Activated T-cell treated with anti-CD3 and anti-CD28 coated beads for 1 hour (primary cell): ENCODE measurements at regions not wholly inside any gene's neighbourhood (a gene's known extent, or its start where the extent isn't known, plus 50 kb on each side); places are given as distances from the start of the nearest gene placed in this dataset.
"Not testable (repeated sequence)": the region's sequence is repeated elsewhere in the genome, so short reads cannot be mapped to it uniquely, and the experiment has no call there.

Source experiments
- DNase-seq: peaks from one replicate; pipeline ENCODE4 v3.0.0-alpha.2; 2020; ENCODE audit warnings: low read depth

DNA sequence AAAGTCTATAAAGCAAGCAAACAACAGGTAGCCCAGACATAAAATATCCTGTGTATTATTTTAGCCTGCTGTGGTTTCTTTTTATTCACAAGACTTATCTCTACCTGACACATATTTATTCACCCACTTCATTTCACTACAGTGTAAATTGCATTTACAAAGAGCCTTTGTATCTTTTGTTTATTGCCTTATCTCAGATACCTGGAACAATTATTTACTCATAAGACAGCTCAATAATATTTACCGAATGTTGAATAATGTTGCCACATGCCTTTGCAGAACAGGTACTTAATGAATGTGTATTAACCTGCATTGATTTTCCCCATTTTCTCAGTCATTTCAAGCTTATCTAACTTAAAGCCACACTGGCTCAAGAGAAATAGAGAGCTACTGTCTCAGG is 603.6 kb downstream of the FBXO15 start:
- DNase-seq = no peak

DNA sequence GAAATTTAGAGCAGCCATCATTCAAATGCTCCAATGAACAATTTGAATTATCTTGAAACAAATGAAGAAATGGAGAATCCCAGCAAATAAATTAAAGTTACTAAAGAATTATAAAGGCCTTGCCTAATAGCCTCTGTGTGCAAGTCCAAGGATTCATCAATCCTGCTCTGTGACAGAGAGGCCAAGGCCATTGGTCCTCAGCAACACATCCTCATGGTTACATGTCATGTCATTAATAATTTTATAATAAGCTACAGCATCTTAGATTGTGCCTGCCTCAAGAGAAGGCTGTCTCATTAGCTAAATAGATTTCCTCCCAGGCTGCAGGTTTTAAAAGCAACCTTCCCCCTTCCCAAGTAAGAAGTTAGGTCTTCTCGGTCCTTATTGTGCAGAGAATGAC is 611.6 kb downstream of the FBXO15 start:
- no peak for DNase-seq

DNA sequence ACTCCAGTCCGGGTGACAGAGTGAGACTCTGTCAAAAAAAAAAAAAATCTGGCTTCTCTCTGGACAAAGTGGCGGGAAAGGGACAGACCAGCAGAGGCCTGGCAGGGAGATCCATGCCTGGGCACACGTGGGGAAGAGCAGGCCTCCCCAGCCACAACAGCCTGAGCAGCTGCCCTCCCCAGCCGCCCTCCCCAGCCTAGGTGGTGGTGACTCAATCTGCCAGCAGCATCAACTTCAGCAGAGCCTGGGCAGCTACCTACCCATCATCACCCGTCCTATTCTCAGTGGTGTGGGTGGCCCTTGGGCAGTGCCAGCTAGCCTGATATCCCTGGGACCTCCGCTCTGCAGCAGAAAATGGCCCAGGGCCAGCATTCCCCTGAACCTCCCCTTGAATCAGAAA is 612.4 kb downstream of the FBXO15 start:
- DNase-seq = no peak

DNA sequence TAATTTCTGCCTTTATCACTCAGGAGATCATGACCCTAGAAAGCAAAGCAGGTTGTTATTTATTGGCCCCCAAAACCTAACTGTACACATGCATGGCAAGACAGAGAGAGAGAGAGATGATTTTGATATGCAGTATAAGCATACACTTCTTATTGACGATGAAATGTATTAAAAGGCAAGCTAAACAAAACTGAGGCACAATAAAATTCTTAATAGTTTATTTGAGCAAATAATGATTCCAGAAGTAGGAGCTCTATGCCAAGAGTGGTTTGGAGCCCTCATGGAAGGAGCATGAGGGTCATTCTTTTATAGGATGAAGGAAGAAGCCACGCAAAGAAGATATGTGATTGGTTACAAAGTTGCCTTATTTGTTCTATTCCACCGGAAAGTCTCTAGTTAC is 616.0 kb downstream of the FBXO15 start:
- DNase-seq = no peak

DNA sequence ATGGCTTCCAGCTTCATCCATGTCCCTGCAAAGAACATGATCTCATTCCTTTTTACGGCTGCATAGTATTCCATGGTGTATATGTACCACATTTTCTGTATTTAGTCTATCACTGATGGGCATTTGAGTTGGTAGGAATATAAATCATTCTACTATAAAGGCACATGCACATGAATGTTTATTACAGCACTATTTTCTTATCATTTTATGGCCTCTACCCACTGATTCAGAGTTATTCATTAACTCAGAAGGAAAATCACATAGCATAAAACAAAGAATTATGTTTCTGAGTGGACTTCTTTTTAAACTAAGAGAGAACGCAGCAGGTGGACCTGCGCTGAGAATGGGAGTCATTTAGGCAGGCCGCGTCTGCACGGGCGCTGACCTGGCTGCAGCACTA is 619.6 kb downstream of the FBXO15 start:
- no peak for DNase-seq

DNA sequence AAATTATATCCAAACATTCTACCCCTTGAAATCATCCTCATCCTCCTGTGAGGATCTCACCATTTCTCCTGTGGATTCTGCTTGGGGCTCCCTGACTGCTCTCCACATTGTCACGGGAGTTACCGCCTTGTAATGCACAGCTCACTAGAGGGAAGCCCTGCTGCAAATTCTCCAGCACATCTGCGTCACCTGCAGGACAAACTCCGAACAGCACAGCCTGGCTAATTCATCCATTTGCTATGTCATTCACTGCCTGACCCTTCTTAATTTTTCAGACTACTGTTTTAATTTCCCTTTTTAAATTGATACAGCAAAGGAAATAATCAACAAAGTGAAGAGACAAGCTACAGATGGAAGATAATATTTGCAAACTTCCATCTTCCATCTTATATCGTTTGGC is 627.4 kb downstream of the FBXO15 start:
- DNase-seq = no peak

DNA sequence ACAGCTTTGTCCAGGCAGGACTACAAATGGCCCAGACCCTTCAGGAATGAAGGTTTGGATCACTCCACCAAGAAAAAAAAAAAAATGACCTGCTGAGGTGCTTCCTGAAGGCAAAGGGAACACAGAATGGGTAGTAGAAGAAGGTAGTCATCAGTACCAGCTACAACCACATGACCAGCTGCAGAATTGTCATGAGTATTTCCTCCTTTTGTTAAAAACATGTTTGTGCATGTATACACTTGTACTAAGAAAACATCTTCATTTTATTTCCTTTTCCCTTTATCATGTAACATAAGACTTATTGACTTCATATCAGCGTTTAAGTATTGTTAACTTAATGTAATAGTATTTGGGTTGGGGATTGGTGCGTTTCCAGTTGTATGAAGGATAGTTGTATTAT is 631.6 kb downstream of the FBXO15 start:
- DNase-seq = not testable (repeated sequence)

DNA sequence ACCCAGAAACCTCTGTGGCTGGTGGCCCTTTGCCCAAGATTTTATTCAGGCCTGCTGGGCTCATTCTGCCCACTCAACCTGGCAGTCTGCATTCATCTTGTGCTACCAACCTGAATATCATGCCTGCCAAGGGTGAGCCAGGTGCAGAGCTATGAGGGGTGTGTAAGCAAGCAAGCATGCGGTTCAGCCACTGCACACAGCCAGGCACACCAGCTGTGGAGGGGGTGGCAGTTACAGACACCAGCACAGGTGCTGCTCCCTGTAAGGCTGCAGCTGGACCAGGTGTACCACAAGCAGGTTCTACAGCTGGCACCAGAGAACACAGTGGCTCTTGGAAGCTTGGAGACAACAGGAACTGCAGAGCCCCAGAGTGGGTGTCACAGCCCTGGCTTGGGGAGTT is 633.2 kb downstream of the FBXO15 start:
- no peak for DNase-seq

DNA sequence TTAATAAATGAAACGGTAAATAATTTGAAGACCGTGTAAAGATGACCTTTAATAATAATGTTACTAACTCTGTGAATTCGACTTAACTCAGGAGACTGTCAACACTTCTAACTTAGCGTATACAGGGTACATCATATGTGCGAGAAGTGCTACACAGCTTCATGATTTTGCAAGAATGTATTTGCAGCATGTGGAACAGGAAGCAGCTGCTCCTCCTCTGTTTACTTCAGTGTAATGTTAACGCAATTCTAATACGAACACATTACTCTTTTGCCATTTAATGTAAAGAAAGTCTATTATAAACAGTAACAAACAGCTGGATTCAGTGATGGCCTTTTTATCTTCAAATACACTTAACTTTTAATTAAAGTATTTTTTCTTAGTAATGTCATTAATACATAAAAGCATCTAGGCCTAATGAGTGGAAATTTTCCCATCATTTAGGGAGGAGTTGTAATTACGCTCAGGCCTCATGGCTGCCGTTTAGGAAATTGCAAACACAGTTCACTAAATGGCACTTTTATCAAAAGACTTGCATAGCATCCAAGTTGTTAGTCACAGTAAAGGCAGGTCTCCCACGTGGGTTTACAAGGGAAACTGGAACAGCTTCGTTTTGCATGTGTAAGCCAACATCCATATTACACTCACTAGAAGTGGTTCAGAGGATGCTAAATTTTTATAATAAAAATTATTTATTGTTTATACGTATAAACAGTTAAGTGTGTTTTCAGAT is 635.7 kb downstream of the FBXO15 start:
- DNase-seq = no peak

DNA sequence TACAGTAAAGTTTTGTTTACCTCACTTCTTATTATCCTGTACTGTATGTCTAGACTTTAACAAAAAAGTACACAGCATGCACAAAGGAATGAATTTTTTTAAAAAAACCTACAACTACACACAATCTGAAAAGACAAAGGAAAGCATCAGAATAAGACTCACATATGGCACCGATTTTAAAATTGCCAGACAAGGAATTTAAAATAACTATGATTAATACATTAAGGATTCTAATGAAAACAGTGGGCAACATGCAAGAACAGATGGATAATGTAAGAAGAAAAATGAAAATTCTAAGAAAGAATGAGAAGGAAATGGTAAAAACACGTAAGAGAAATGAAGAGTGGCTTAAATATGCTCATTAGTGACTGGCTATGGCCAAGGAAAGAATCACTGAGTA is 638.2 kb downstream of the FBXO15 start:
- no peak for DNase-seq

DNA sequence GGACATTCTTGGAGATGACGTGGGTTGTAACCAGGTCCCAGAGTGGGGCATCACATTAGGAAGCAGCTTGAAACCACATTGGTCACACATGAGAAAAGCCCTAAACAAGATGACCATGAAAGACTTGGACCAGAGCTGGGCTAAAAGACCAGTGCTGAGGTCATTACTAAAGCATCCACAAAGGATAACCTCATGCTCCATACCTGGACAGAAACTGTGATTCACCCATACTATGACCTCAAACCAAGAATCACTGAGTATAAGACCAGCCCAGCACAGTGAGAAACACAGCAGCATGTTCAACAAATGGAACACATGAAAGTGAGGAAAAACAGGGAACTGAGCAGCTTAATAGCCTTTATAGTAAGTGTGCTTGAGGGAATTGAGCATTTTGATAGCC is 635.5 kb upstream of the NETO1 start:
- no peak for DNase-seq

DNA sequence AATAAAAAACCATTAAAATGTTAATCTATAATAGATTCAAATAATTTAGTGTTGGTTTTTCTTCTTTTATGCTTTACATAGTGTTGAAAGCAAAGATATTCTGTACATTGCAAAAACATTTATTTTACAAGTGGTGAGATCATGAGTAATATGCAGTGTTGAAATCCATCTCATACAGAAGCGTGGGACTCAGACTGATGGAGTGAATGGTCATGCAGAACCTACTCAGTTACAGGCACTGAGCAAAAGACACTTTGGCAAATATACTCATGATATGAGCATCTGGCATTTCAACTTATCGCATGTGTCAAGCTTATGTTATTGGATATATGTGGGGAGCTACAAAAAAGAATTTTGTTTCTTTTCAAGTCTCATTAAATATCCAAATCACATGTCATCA is 620.2 kb upstream of the NETO1 start:
- no peak for DNase-seq

DNA sequence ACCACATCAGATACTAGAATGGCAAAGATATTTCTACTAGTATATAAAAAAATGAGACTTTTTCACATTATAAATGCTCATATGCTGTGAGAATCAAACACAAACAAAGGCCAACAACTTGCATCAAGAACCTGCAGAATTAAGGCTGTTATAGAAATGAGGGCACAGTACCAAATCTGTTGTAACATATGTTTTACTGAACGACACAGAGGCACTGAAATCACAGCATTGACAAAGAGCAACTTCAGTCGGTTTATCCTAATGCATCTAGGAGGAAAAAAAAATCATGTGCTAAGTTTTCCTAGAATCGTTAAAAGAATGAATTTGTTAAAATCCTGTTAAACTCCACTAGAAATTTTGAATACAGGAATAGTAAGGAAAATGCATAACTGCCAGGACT is 617.4 kb upstream of the NETO1 start:
- no peak for DNase-seq

DNA sequence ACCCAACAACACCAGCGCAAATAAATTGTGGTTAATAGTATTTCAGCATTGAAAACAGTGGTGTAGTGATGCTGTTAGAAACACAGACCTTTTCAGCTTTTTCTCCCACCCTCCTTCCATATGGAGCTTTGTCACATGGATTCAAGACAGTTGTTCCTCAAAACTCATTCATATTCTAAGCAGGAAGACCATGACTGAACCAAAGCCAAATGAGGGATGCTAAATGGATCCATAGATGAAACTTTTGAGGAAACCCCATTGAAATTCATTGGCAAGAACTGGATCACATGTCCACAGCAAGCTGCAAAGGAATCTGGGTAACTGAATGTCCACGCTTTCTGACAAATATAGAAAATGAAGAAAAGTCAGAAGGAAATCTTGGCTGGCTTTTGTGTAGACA is 615.1 kb upstream of the NETO1 start:
- DNase-seq = no peak

DNA sequence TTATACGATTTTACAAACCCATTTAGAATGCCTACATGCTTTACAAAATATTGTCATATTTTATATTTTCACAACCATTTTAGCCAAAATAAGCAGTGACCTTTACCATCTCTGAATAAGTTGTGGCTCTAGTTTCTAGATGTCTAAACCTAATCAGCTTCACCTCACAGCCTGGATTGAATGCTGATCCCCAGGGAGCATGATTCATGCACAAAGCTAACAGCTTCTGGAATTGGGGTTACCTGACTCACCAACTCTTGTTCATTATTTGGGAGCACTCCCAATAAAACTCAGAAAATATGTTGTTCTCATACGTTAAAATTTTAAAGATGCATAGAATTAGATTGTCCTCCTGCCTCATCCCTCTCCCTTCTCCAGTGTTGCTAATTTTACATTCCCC is 611.7 kb upstream of the NETO1 start:
- no peak for DNase-seq

DNA sequence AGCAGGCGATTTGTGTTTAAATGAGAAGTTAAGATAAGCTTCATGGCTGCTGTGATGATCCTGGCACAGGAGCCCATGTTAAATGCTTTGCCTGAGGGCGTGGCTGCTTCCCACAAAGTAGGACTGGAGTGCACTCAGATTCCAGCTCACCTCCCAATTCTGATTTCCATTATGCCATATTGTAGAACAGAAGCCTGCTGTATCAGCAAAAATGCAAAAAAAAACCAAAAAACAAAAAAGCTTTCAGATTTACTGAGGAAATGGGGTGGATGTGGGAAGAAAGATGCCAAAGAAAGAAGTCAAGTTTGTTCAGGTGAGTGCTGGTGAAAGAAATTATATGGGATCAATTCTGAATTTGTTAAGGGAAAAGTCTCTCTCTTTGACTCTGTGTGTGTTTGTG is 610.4 kb upstream of the NETO1 start:
- no peak for DNase-seq

DNA sequence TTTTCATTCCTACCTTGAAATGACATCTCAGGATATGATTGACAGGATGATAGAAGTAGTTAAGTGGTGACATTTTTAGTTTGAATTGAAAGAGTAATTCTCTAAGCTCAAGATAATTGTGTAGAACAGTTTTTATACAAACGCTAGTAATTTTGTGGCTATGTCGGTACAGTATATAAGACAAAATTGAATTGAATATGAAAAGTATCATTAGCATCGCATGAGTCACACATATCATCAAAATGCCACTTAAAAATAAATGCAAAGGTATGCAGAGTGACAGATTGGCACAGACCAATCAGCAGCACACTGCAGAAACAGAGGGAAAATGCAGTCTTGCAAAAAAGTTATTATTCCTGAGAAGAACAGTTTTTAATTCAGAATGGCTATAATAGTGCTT is 608.2 kb upstream of the NETO1 start:
- DNase-seq = no peak

DNA sequence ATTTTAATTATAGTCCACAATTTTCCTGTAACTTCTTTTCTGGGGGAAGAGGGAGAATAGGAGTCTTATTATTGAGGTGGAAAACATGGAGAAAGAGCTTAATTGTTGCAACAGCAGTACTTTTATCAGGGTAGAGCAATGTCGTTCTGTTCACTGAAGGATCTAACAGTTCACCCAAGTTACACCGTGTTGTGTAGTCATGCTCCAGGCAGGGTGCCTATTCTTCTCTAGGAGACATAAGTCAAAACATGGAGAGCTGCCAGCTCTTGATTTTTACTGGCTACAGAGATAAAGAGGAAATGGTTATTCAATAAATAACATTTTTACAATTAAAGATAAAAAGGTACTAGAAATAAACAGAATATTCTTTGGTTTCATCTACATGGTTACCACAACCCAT is 594.3 kb upstream of the NETO1 start:
- DNase-seq = no peak

DNA sequence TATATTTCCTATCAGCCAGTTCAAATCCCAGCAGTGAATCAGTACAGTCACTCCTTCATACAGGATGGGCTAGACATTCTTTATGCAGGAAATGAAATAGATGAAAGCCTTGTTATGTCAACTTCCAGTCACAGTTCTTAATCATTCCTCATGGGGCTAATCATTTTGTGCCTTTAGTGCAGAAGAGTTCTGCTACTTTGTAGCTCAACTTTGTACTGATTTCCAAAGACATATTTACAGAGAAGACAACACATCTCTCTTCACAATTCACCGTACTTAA is 593.9 kb upstream of the NETO1 start:
- no peak for DNase-seq

DNA sequence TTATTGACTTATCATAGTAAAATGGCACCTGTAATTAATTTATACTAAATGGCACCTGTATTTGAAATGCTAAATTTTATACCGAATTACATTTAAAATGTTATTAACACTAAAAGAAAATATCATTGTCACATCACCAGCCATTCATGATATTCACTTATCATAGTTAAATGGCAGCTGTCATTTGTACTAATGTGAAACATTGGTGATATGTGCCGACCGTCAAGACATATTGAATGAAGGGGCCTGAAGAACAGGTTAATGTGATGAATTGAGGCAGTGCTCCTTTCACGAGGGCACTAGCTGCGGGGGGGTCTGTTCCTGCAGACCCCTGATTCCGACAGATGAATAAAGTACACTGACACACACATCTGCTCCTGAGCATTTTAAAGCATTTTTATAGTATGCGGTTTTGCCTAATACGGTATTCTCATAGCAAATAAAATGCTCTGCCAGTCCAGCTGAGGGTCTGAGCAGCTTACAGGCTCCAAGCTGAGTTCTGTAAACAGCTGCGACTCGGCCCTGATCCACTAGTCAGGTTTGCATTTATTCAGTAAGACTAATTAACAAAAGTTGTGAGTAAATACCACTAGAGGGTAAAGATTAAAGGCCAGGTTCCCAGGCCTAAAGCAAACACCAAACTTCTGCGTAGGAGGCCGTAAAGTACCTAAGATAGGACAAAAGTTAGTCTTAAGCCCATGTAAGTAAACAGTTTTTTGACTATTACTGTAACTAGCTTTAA is 593.4 kb upstream of the NETO1 start:
- DNase-seq = no peak

DNA sequence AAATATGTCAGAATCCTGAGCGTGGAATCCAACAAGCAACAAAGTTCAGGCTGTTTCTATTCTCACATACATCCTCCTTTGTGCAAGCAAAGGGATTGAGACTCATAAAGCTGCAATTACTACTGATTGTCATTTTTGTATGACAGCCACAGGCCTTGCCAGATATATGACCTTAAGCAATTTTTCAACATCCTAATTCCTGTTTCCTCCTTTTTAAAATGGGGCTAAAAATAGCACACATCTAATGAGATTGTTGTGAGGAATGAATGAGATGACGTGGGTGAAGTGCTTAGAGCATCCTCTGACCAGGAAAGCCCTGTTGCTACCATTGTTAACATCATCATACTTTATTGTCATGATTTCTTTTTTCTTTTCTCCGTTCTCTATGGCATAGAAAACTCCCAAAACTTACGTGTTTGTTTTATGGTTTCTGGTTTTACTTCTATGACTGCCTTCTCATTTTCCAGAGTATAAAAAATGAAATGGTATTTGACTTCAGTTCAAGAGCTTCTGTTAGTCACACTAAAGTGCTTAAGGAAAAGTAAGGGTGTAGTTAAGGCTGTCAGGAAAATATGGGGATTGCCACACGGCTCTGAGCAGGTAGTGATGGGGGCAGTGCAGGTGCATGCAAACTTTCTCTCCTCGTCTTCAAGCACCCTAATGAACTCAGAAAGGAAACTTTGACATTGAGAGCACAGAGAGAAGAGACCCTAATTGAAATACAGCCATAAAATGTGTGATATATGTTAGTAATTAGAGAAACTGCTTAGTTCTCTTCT is 590.6 kb upstream of the NETO1 start:
- no peak for DNase-seq

DNA sequence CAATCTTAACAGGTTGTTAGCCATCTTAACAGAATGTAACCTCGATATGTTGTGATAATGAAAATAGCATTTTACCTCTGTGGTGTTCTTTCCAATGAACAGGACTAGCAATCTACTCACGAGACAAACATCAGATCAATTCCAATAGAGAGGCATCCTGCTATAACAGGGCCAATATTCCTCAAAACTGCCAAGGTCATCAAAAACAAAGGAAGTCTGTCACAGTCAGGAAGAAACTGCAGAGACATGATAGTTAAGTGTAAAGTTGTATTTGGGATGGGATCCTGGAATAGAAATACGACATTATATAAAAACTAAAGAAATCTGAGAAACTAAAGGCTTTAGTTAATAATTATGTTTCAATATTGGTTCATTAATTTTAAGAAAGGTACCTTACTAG is 588.9 kb upstream of the NETO1 start:
- DNase-seq = no peak

DNA sequence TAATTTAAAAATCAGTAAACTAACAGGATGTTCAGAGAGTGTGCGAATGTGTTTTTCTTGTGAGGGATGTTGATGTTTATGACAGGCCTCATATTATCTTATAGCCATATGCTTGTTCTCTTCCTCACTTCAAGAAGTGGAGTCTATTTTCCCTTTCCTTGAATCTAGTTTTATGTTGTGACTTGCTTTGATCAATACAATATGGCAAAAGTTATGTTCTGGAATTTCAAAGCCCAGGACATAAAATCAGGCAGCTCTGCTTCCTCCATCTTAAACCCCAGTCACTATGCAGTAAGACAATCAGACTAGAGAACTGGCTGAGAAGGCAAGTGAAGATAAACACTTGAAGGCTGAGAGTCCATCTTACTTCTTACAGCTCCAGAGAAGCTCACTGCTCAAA is 585.1 kb upstream of the NETO1 start:
- no peak for DNase-seq

DNA sequence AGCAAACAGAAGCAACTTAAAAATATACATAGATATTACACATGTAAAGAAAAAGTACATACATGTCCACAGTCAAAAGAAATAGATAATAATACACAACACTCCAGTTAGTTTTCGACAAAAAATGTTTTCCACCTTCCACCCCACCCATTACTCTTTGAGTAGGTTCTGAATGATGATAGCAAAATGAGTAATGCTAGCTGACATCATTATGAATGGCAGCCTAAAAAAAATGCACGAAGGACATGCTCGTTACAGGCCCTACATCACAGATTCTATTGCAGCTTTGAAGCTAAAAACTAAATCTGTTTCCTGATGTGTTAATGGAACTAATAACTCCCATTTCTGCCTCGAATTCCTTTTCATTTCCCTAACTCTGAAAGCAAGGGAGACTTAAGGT is 578.7 kb upstream of the NETO1 start:
- no peak for DNase-seq
